Neutrophil (primary cell): ENCODE measurements at regions not wholly inside any gene's neighbourhood (a gene's known extent, or its start where the extent isn't known, plus 50 kb on each side); places are given as distances from the start of the nearest gene placed in this dataset.

Source experiments
- H3K27ac ChIP-seq: fragments of 200-600 bp; sonication (generic); 2 replicates; pipeline ENCODE4 v1.5.1; 2016; ENCODE audit warnings: mild to moderate bottlenecking, moderate library complexity
- H3K27me3 ChIP-seq: fragments of 200-600 bp; sonication (generic); 2 replicates; pipeline ENCODE4 v1.6.0; 2016; ENCODE audit warnings: mild to moderate bottlenecking
- H3K36me3 ChIP-seq: fragments of 200-600 bp; sonication (generic); 2 replicates; pipeline ENCODE4 v1.5.1; 2017
- H3K4me1 ChIP-seq, 2 experiments: fragments of 200-600 bp in 1 of 2; sonication (generic) in 1 of 2; 1 replicate in 1 of 2; 2 replicates in 1 of 2; pipeline versions ENCODE4 v1.5.1 to v1.6.1; 2013 to 2016; ENCODE audit warnings: low read depth in 1 of 2, low read length in 1 of 2, mild to moderate bottlenecking in 1 of 2, moderate library complexity in 1 of 2; ENCODE audit not compliant: control insufficient read depth in 1 of 2, insufficient read depth in 1 of 2
- H3K4me3 ChIP-seq, 2 experiments: fragments of 200-600 bp in 1 of 2; sonication (generic) in 1 of 2; 1 replicate in 1 of 2; 2 replicates in 1 of 2; pipeline ENCODE4 v1.5.1; 2013 to 2016; ENCODE audit warnings: low read depth in 1 of 2, low read length in 1 of 2, mild to moderate bottlenecking in 1 of 2, moderate library complexity in 1 of 2
- H3K9me3 ChIP-seq: fragments of 200-600 bp; sonication (generic); 2 replicates; pipeline ENCODE4 v1.5.1; 2016
- TF ChIP-seq, protein P1 (sequence below): fragments of 200-600 bp; sonication (generic); IDR thresholded peaks from 2 replicates; pipeline ENCODE4 v1.5.1; 2016; ENCODE audit warnings: antibody characterized with exemption

DNA sequence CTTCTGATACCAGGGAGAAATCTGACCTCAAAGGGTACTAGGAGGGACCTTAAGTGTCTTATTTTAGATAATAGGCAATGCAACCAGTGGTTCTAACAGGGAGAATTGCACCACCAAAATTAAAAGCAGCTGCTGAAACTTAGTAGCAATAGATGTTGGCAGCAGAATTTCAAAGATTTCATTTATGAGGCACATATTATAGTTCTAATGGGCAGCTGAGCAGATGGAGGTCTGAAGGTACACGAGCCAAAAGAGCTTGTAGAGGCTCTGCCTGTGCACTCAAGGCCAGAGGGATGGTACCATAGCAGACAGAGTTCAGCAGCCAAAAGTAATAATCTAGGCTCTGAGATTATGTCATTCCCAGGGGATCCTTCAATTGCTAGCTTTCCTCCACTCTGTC, 87.3 kb upstream of the NCKAP5 start:
- H3K4me1 ChIP-seq, result no peaks in the 10 kb centered on the region
- no peaks in the 10 kb centered on the region for H3K9me3 ChIP-seq
- H3K27me3 ChIP-seq, result no peaks in the 10 kb centered on the region
- H3K4me3 ChIP-seq, result no peak overlapping the region
- H3K27ac ChIP-seq, result no peak overlapping the region
- TF ChIP-seq, protein P1, sequence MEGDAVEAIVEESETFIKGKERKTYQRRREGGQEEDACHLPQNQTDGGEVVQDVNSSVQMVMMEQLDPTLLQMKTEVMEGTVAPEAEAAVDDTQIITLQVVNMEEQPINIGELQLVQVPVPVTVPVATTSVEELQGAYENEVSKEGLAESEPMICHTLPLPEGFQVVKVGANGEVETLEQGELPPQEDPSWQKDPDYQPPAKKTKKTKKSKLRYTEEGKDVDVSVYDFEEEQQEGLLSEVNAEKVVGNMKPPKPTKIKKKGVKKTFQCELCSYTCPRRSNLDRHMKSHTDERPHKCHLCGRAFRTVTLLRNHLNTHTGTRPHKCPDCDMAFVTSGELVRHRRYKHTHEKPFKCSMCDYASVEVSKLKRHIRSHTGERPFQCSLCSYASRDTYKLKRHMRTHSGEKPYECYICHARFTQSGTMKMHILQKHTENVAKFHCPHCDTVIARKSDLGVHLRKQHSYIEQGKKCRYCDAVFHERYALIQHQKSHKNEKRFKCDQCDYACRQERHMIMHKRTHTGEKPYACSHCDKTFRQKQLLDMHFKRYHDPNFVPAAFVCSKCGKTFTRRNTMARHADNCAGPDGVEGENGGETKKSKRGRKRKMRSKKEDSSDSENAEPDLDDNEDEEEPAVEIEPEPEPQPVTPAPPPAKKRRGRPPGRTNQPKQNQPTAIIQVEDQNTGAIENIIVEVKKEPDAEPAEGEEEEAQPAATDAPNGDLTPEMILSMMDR, result no peak
- H3K36me3 ChIP-seq, result no peaks in the 10 kb centered on the region

- Histone ChIP-seq H3K27ac (no peak overlapping the region), H3K9me3 (no peaks in the 10 kb centered on the region), H3K36me3 (no peaks in the 10 kb centered on the region), H3K4me3 (no peak overlapping the region), H3K27me3 (no peaks in the 10 kb centered on the region), H3K4me1 (no peaks in the 10 kb centered on the region)
- TF ChIP-seq, protein P1, result no peak
Observed at GRCh38 chr2:133657591-133657990, 89.3 kb upstream of the NCKAP5 start.

GRCh38 chr2:133658020-133658903, 90.0 kb upstream of the NCKAP5 start:
- H3K36me3 ChIP-seq, result no peaks in the 10 kb centered on the region
- no peaks in the 10 kb centered on the region for H3K4me1 ChIP-seq
- H3K9me3 ChIP-seq, result no peaks in the 10 kb centered on the region
- no peaks in the 10 kb centered on the region for H3K27me3 ChIP-seq
- TF ChIP-seq, protein P1, result no peak
- no peak overlapping the region for H3K4me3 ChIP-seq
- H3K27ac ChIP-seq, result no peak overlapping the region

DNA sequence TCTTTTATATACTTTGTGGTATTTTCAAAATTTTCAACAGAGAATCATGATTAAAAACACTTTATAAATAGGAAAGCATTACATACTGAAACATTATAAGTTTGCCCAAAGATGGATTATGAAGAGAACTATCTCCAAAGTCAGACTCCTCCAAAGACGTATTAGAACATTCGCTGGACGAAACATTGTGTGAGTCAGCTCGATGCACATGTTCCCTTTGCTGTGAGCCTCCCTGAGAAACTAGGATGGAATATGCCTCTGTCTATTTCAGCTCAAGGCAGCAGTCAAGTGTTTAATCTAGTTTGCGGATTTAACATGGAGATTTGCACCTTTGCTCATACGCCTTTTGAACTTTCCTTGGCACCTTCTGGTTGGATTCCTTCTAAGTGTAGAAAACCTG, 92.2 kb upstream of the NCKAP5 start:
- no peaks in the 10 kb centered on the region for H3K27me3 ChIP-seq
- H3K27ac ChIP-seq, result no peak overlapping the region
- no peaks in the 10 kb centered on the region for H3K9me3 ChIP-seq
- no peak overlapping the region for H3K4me3 ChIP-seq
- TF ChIP-seq, protein P1, result no peak
- H3K4me1 ChIP-seq, result no peaks in the 10 kb centered on the region
- H3K36me3 ChIP-seq, result no peaks in the 10 kb centered on the region

GRCh38 chr2:133661392-133661791, 93.1 kb upstream of the NCKAP5 start:
- Histone ChIP-seq H3K4me3 (no peak overlapping the region), H3K9me3 (no peaks in the 10 kb centered on the region), H3K27ac (no peak overlapping the region), H3K4me1 (no peaks in the 10 kb centered on the region), H3K27me3 (no peaks in the 10 kb centered on the region), H3K36me3 (no peaks in the 10 kb centered on the region)
- TF ChIP-seq, protein P1, result no peak
